ENCODE measurements at regions not wholly inside any gene's neighbourhood (a gene's known extent, or its start where the extent isn't known, plus 50 kb on each side); places are given as distances from the start of the nearest gene placed in this dataset.

DNA sequence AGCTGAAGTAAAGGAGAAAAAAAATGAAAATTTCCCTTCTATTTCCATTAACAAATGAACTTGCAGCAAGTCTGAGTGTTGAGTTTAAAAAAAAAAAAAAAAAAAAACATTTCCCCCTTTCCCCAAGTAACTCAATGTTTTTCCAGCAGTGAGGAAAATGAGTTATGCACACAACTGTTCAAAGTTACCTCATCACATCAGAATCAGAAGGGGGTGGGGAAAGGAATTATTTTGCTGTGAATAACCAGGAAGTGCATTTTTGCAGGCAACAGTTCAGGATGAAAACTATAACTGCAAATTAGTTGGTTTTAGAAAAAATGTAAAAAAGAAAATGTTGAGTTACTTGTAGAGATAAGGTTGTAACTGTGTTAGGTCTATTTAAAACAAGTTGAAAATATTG lies 568.9 kb upstream of the CITED2 start:
- Histone ChIP-seq H3K4me1 (ENCODE audit: control insufficient read depth, insufficient read depth, low read length) (peaks cover 8% of the 10 kb centered on the region), H3K9me3 (ENCODE audit: control insufficient read depth, insufficient read depth, low read length) (no peaks in the 10 kb centered on the region), H3K9ac (ENCODE audit: low read depth, low read length) (no peak overlapping the region), H3K36me3 (ENCODE audit: control insufficient read depth, insufficient read depth, low read length) (no peaks in the 10 kb centered on the region), H3K27me3 (ENCODE audit: control insufficient read depth, insufficient read depth, low read length) (no peaks in the 10 kb centered on the region), H3K4me3 (ENCODE audit: low read depth, low read length) (no peak overlapping the region)

DNA sequence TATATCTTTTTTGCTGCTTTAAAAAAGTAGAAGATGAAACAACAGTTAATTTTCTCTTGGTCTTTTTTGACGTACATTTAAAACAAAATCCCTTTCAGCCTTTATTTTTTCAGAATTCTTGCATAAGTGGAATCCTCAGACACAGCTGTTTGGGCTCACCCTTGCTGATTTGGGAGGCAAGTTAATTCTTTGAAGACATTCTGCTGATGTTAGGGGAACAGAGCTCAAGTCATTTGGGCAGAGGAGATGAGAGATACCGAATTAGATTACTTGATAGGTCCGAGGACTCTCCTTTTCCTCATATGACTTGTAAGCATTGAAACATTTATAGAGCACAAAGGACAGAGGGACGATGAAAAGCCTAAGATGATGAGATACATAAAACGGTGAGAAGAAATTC lies 567.9 kb upstream of the CITED2 start:
- H3K9me3 ChIP-seq (ENCODE audit: control insufficient read depth, insufficient read depth, low read length), result no peaks in the 10 kb centered on the region
- H3K9ac ChIP-seq (ENCODE audit: low read depth, low read length), result no peak overlapping the region
- peaks cover 8% of the 10 kb centered on the region for H3K4me1 ChIP-seq (ENCODE audit: control insufficient read depth, insufficient read depth, low read length)
- H3K36me3 ChIP-seq (ENCODE audit: control insufficient read depth, insufficient read depth, low read length), result no peaks in the 10 kb centered on the region
- H3K27me3 ChIP-seq (ENCODE audit: control insufficient read depth, insufficient read depth, low read length), result no peaks in the 10 kb centered on the region
- H3K4me3 ChIP-seq (ENCODE audit: low read depth, low read length), result no peak overlapping the region

DNA sequence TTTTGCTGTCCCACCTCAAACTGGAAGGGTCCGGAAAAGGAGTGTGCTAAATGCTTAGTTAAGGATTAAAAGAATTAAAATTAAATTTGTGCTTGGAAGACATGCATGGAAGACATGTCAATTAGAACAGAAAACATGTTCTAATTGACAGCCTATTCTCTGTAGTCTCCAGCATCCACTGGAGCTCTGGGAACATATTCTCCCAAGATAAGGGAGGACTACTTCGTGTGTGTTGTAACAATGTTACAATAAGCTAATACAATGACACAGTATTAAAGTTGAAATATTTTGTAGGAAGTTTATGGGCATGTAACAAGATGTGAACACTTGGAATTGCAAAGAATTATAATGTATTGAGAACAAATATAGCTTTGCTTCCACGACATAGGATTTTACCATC lies 567.4 kb upstream of the CITED2 start:
- H3K9ac ChIP-seq (ENCODE audit: low read depth, low read length), result no peak overlapping the region
- H3K4me1 ChIP-seq (ENCODE audit: control insufficient read depth, insufficient read depth, low read length), result peaks cover 8% of the 10 kb centered on the region
- H3K27me3 ChIP-seq (ENCODE audit: control insufficient read depth, insufficient read depth, low read length), result no peaks in the 10 kb centered on the region
- H3K4me3 ChIP-seq (ENCODE audit: low read depth, low read length), result no peak overlapping the region
- no peaks in the 10 kb centered on the region for H3K9me3 ChIP-seq (ENCODE audit: control insufficient read depth, insufficient read depth, low read length)
- H3K36me3 ChIP-seq (ENCODE audit: control insufficient read depth, insufficient read depth, low read length), result no peaks in the 10 kb centered on the region

DNA sequence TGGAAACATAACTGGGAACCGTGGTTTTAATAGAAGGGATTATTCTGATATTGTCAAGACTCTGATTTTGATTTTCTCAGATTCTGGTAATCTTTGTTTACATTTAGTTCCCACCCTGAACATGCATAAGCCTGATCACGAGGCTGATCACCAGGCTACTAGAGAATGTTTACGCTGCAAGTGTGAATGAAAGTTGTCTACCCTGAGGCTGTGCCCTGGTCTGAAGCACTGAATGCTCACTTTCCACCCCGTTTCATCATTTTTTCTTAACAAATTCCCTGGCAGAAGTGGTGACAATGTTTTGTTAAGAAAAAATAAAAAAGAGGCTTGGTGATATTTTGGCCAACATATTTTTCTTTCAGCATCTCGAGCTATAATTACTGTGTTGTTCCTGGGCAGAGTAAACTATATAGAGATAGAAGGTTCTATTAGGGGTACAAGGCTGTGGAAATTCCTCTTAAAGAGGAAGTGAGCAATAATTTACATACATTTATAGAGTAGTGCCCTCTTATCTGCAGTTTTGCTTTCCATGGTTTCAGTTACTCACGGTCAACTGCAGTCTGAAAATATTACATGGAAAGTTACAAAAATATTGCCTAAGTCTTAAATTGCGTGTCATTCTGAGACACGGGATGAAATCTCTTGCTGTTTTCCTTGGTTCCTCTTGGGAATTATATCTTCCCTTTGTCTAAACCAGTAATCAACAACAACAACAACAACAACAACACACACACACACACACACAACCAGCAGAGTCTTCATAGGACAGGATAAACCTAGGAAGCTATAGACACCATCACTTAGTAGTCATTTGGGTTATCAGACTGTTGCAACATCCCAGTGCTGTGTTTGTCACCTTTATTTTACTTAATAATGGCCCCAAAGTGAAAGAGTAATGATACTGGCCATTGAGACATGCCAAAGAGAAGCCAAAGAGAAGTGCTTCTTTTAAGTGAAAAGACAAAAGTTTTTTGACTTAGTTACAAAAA lies 566.6 kb upstream of the CITED2 start:
- Histone ChIP-seq H3K27me3 (ENCODE audit: control insufficient read depth, insufficient read depth, low read length) (no peaks in the 10 kb centered on the region), H3K4me3 (ENCODE audit: low read depth, low read length) (no peak overlapping the region), H3K4me1 (ENCODE audit: control insufficient read depth, insufficient read depth, low read length) (peaks cover 8% of the 10 kb centered on the region), H3K9ac (ENCODE audit: low read depth, low read length) (no peak overlapping the region), H3K36me3 (ENCODE audit: control insufficient read depth, insufficient read depth, low read length) (no peaks in the 10 kb centered on the region), H3K9me3 (ENCODE audit: control insufficient read depth, insufficient read depth, low read length) (no peaks in the 10 kb centered on the region)

DNA sequence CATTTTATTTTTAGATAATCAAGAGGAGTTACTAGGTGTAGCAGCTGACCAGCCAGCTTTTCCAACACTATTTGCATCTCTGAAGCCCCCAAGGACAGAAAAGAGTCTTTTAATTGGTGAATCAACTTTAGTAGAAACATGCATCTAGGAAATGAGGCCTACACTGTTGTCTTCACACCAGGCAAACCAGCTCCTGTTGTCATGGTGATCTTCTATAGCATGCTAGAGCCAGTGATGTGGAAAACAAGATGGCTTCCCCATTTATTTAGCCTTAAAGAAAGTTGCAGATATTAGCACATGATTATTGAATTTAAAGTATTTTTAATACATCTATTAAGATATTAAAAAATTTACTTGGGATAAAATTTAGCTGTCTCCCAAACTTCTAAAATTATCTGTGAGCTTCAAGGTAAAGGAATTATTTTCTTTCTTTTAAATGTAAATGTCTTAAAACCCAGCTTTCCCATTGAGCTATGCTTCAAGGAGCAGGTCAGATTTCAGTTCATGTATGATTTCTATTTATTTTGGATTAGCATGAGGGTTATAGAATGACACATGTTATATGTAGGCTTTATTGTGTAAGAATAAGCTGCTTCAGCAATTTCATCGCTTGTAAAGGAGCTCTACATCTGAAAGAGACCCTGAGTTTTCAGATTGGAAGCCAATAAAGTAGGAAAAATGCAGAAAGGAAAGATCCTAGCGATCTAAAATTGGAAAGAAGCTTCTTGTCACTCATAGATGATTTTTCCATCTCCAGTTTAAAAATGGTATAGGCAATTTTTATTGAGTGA lies 564.9 kb upstream of the CITED2 start:
- Histone ChIP-seq H3K9ac (ENCODE audit: low read depth, low read length) (no peak overlapping the region), H3K9me3 (ENCODE audit: control insufficient read depth, insufficient read depth, low read length) (no peaks in the 10 kb centered on the region), H3K27me3 (ENCODE audit: control insufficient read depth, insufficient read depth, low read length) (no peaks in the 10 kb centered on the region), H3K36me3 (ENCODE audit: control insufficient read depth, insufficient read depth, low read length) (no peaks in the 10 kb centered on the region), H3K4me1 (ENCODE audit: control insufficient read depth, insufficient read depth, low read length) (peaks cover 8% of the 10 kb centered on the region), H3K4me3 (ENCODE audit: low read depth, low read length) (no peak overlapping the region)

DNA sequence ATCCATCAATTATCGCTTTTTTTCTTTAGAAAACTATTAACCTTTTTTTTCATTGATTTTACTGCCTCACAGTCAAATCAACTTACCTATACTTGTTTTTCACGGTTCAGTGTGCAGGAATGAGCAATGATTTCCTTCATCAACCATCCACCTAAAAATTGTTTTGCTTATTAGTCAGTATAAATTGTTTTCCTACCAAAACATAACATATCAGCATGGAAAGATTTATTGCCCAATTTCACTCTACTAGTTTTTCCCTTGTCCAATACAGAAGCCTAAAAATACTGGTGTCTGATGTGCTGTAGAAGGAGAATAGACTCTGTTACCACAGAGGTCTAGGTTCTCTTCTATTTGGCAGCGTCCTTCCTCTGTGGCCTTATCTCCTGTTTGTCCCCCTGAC lies 558.2 kb upstream of the CITED2 start:
- Histone ChIP-seq H3K4me3 (ENCODE audit: low read depth, low read length) (no peak overlapping the region), H3K9ac (ENCODE audit: low read depth, low read length) (no peak overlapping the region), H3K36me3 (ENCODE audit: control insufficient read depth, insufficient read depth, low read length) (no peaks in the 10 kb centered on the region), H3K4me1 (ENCODE audit: control insufficient read depth, insufficient read depth, low read length) (no peaks in the 10 kb centered on the region), H3K9me3 (ENCODE audit: control insufficient read depth, insufficient read depth, low read length) (no peaks in the 10 kb centered on the region), H3K27me3 (ENCODE audit: control insufficient read depth, insufficient read depth, low read length) (no peaks in the 10 kb centered on the region)

DNA sequence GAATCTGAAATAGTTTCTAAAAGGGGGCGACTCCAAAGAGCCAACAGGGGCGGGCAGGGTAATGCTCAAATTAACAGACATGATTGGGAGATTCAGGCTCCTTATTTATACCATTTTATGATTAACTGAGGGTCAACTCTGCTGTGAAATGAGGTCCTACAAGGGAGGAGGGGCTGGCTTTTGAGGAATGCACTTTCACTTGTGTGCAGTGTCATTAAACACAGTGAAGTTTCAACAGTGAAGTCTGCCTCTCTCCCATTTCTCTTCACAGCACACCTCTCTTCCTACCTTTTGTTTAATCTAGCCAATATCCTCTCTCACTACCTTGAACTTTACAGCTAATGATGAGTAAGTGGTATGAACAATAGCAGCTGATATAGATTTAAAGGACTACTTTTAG lies 557.3 kb upstream of the CITED2 start:
- Histone ChIP-seq H3K27me3 (ENCODE audit: control insufficient read depth, insufficient read depth, low read length) (no peaks in the 10 kb centered on the region), H3K9me3 (ENCODE audit: control insufficient read depth, insufficient read depth, low read length) (no peaks in the 10 kb centered on the region), H3K9ac (ENCODE audit: low read depth, low read length) (no peak overlapping the region), H3K4me3 (ENCODE audit: low read depth, low read length) (no peak overlapping the region), H3K4me1 (ENCODE audit: control insufficient read depth, insufficient read depth, low read length) (no peaks in the 10 kb centered on the region), H3K36me3 (ENCODE audit: control insufficient read depth, insufficient read depth, low read length) (no peaks in the 10 kb centered on the region)

DNA sequence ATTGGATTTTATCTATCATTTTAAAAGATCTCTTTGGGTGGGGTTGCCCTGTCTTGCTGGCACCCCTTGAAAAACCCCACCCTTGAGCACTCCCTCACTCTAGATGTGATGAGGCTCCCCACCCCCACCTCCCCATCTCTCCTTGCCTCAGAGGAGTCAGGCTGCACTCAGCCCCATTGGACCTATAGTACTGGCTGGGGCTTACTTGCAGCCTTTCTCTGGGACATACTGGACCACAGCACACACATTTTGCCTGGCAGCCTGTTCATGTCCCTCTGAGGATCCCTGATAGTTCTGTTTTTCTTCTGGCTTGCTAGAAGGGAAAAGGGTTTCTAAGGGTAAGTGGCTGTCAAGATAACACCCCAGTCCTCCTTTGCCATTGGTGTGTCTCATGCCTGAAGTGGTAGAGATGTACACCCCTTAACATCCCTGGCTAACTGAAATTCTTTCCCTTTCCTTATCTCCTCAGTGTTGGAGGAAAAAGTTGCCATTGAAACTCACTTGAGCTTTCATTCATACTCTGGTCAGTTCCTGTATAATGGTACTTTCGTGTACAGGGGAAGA lies 553.4 kb upstream of the CITED2 start:
- Histone ChIP-seq H3K4me3 (ENCODE audit: low read depth, low read length) (no peak overlapping the region), H3K9ac (ENCODE audit: low read depth, low read length) (no peak overlapping the region), H3K4me1 (ENCODE audit: control insufficient read depth, insufficient read depth, low read length) (no peaks in the 10 kb centered on the region), H3K36me3 (ENCODE audit: control insufficient read depth, insufficient read depth, low read length) (no peaks in the 10 kb centered on the region), H3K27me3 (ENCODE audit: control insufficient read depth, insufficient read depth, low read length) (no peaks in the 10 kb centered on the region), H3K9me3 (ENCODE audit: control insufficient read depth, insufficient read depth, low read length) (no peaks in the 10 kb centered on the region)

DNA sequence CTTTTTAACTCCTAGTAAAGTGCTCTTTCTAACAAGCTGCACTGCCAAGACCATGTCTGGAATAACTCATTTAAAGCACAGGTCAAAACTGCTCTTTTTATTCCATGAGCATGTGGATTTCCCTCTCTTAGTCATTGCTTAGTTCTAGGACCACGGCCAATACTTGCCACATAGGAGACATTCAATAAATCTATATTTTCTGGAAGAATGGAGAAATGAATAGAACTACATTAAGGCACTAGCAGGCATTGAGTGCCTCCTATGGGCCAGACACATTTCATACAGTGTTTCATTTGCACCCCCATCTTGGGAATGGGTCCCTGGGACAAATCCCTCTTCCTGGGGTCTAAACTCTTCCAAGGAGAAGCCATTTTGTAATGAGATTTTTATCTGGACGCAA lies 552.8 kb upstream of the CITED2 start:
- H3K36me3 ChIP-seq (ENCODE audit: control insufficient read depth, insufficient read depth, low read length), result no peaks in the 10 kb centered on the region
- no peak overlapping the region for H3K4me3 ChIP-seq (ENCODE audit: low read depth, low read length)
- no peaks in the 10 kb centered on the region for H3K9me3 ChIP-seq (ENCODE audit: control insufficient read depth, insufficient read depth, low read length)
- no peaks in the 10 kb centered on the region for H3K4me1 ChIP-seq (ENCODE audit: control insufficient read depth, insufficient read depth, low read length)
- no peak overlapping the region for H3K9ac ChIP-seq (ENCODE audit: low read depth, low read length)
- no peaks in the 10 kb centered on the region for H3K27me3 ChIP-seq (ENCODE audit: control insufficient read depth, insufficient read depth, low read length)

DNA sequence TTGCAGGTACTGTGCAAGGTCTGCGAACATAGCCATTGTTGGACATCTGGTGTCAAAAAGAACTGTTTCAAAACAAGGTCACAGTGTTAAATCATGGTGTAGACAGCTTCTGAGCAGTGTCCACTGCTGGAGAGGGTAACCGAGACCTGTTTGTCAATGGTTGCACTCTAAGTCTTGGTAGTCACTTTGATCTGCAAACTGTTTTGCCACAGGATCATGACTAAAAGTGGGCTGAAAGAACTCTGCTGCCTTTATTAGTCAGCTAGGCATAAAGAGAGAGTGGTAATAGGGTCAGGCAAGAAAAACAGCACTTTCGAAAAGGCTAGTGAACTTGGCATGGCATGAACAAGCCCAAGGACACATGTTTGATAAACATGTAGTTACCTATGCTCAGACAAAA lies 552.3 kb upstream of the CITED2 start:
- H3K4me1 ChIP-seq (ENCODE audit: control insufficient read depth, insufficient read depth, low read length), result no peaks in the 10 kb centered on the region
- H3K36me3 ChIP-seq (ENCODE audit: control insufficient read depth, insufficient read depth, low read length), result no peaks in the 10 kb centered on the region
- H3K4me3 ChIP-seq (ENCODE audit: low read depth, low read length), result no peak overlapping the region
- H3K9me3 ChIP-seq (ENCODE audit: control insufficient read depth, insufficient read depth, low read length), result no peaks in the 10 kb centered on the region
- no peaks in the 10 kb centered on the region for H3K27me3 ChIP-seq (ENCODE audit: control insufficient read depth, insufficient read depth, low read length)
- H3K9ac ChIP-seq (ENCODE audit: low read depth, low read length), result no peak overlapping the region

DNA sequence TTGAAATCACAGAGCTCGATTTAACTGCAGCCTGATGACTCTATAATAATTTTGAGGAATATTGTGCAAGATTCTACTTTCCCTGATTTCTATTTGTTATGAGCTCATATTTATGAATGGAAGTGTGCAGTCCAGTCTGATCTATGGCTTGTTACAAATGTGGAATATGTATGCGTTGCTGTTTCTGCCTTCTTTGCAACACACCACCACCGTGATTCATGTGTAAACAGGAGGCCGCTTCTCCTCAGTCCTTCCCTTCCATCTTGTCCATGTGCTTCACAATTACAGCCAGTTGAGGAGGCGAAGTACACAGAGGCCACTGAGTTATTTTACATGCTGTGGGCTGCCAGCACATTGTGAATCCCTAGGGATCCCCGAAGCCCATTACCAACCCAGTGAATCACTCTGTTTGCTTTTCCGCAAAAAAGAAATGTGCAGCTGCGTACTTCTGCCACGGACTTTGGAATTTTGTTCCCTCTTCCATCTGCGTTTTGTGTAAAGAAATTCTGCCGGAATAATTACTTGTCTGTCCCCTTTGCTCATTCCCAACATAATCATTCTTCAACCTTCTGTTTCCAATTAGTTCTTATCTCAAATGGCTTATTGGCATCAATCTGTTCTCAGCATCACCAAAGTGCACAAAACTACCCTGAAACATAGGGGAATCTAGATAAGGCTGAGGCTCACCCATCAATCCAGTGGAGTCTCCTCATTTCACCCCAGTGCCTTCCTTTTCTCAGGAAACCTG lies 551.6 kb upstream of the CITED2 start:
- H3K36me3 ChIP-seq (ENCODE audit: control insufficient read depth, insufficient read depth, low read length), result no peaks in the 10 kb centered on the region
- H3K27me3 ChIP-seq (ENCODE audit: control insufficient read depth, insufficient read depth, low read length), result no peaks in the 10 kb centered on the region
- no peaks in the 10 kb centered on the region for H3K4me1 ChIP-seq (ENCODE audit: control insufficient read depth, insufficient read depth, low read length)
- no peak overlapping the region for H3K9ac ChIP-seq (ENCODE audit: low read depth, low read length)
- H3K4me3 ChIP-seq (ENCODE audit: low read depth, low read length), result no peak overlapping the region
- H3K9me3 ChIP-seq (ENCODE audit: control insufficient read depth, insufficient read depth, low read length), result no peaks in the 10 kb centered on the region
